ENCODE measurements at regions not wholly inside any gene's neighbourhood (a gene's known extent, or its start where the extent isn't known, plus 50 kb on each side); places are given as distances from the start of the nearest gene placed in this dataset.

- TF ChIP-seq POLR2A (IDR thresholded peaks at IDR 0.05; ENCODE audit: extremely low read depth, insufficient read length) (no peak), CTCF (IDR thresholded peaks at IDR 0.05; ENCODE audit: low read depth, low read length) (no peak), MYC (IDR thresholded peaks at IDR 0.05; ENCODE audit: low read depth, low read length) (no peak), MAX (IDR thresholded peaks at IDR 0.05; ENCODE audit: low read depth, low read length) (no peak)
- no peak overlapping the region for H3K4me3 ChIP-seq (ENCODE audit: low read depth, low read length)
- DNase-seq (ENCODE audit: low read depth), result no peak
Measured at GRCh38 chr12:41903014-41903708, 241.5 kb downstream of the GXYLT1 start.

GRCh38 chr12:41899577-41899976 lies 245.1 kb downstream of the GXYLT1 start:
- TF ChIP-seq CTCF (IDR thresholded peaks at IDR 0.05; ENCODE audit: low read depth, low read length) (no peak), MYC (IDR thresholded peaks at IDR 0.05; ENCODE audit: low read depth, low read length) (no peak), MAX (IDR thresholded peaks at IDR 0.05; ENCODE audit: low read depth, low read length) (no peak), POLR2A (IDR thresholded peaks at IDR 0.05; ENCODE audit: extremely low read depth, insufficient read length) (no peak)
- no peak overlapping the region for H3K4me3 ChIP-seq (ENCODE audit: low read depth, low read length)

GRCh38 chr12:41897593-41897992 lies 247.1 kb downstream of the GXYLT1 start:
- no peak overlapping the region for H3K4me3 ChIP-seq (ENCODE audit: low read depth, low read length)
- DNase-seq (ENCODE audit: low read depth), result no peak
- TF ChIP-seq POLR2A (IDR thresholded peaks at IDR 0.05; ENCODE audit: extremely low read depth, insufficient read length) (no peak), CTCF (IDR thresholded peaks at IDR 0.05; ENCODE audit: low read depth, low read length) (no peak), MYC (IDR thresholded peaks at IDR 0.05; ENCODE audit: low read depth, low read length) (no peak), MAX (IDR thresholded peaks at IDR 0.05; ENCODE audit: low read depth, low read length) (no peak)

More at GRCh38 chr12:41899577-41899976, 245.1 kb downstream of the GXYLT1 start:
- DNase-seq (ENCODE audit: low read depth), result no peak

GRCh38 chr12:41893491-41893890 lies 251.2 kb downstream of the GXYLT1 start:
- TF ChIP-seq CTCF (IDR thresholded peaks at IDR 0.05; ENCODE audit: low read depth, low read length), result no peak
- TF ChIP-seq MAX (IDR thresholded peaks at IDR 0.05; ENCODE audit: low read depth, low read length), result no peak
- no peak for TF ChIP-seq MYC (IDR thresholded peaks at IDR 0.05; ENCODE audit: low read depth, low read length)
- no peak for TF ChIP-seq POLR2A (IDR thresholded peaks at IDR 0.05; ENCODE audit: extremely low read depth, insufficient read length)
- no peak for DNase-seq (ENCODE audit: low read depth)
- no peak overlapping the region for H3K4me3 ChIP-seq (ENCODE audit: low read depth, low read length)

GRCh38 chr12:41892302-41892701 lies 252.4 kb downstream of the GXYLT1 start:
- TF ChIP-seq MAX (IDR thresholded peaks at IDR 0.05; ENCODE audit: low read depth, low read length) (no peak), MYC (IDR thresholded peaks at IDR 0.05; ENCODE audit: low read depth, low read length) (no peak), POLR2A (IDR thresholded peaks at IDR 0.05; ENCODE audit: extremely low read depth, insufficient read length) (no peak), CTCF (IDR thresholded peaks at IDR 0.05; ENCODE audit: low read depth, low read length) (no peak)

More at GRCh38 chr12:41892302-41892701, 252.4 kb downstream of the GXYLT1 start:
- no peak for DNase-seq (ENCODE audit: low read depth)
- H3K4me3 ChIP-seq (ENCODE audit: low read depth, low read length), result no peak overlapping the region

Data from NB4 (cell line).